B cell (primary cell): ENCODE measurements at regions not wholly inside any gene's neighbourhood (a gene's known extent, or its start where the extent isn't known, plus 50 kb on each side); places are given as distances from the start of the nearest gene placed in this dataset.

ENCODE experiments used
- ATAC-seq: fragments of 200-7000 bp; cut with Tn5 transposase; one replicate; pipeline ENCODE4 v1.10.0; 2021; ENCODE audit warnings: low read depth, mild to moderate bottlenecking, moderate number of reproducible peaks, moderate library complexity
- CTCF ChIA-PET: fragments of 350-600 bp; sonication (Branson Sonifier 250); formaldehyde crosslinking; loops from one replicate; lab custom pipeline; 2021; ENCODE audit warnings: antibody characterized with exemption, inconsistent platforms; lab: Charles Lee
- POLR2A ChIA-PET: fragments of 350-600 bp; sonication (Branson Sonifier 250); formaldehyde crosslinking; loops from one replicate; lab custom pipeline; 2021; ENCODE audit warnings: antibody characterized with exemption; lab: Charles Lee
- DNase-seq: peaks from one replicate; pipeline ENCODE4 v3.0.0; 2013
- H2AFZ ChIP-seq: 2 replicates; pipeline ENCODE4 v1.6.1; 2012; ENCODE audit warnings: mild to moderate bottlenecking, low read depth, low read length; ENCODE audit not compliant: insufficient read depth, poor library complexity, severe bottlenecking
- H3K27ac ChIP-seq, 2 donors: 1 replicate in 1 of 2; 2 replicates in 1 of 2; pipeline ENCODE4 v1.5.1; 2012 to 2013; ENCODE audit warnings: low read length in 2 of 2, mild to moderate bottlenecking in 2 of 2, moderate library complexity in 1 of 2
- H3K27me3 ChIP-seq, 4 experiments: fragments of 200-600 bp in 1 of 4; sonication (generic) in 1 of 4; replicated peaks in 1 of 4; 1 replicate in 2 of 4; 2 replicates in 2 of 4; pipeline versions ENCODE4 v1.6.1 to v1.7.0; 2013 to 2016; ENCODE audit warnings: low read length in 3 of 4, mild to moderate bottlenecking in 2 of 4, mixed read lengths in 1 of 4, moderate library complexity in 1 of 4; ENCODE audit not compliant: insufficient read depth in 4 of 4, control insufficient read depth in 3 of 4; ENCODE audit errors: control extremely low read depth in 1 of 4
- H3K36me3 ChIP-seq, 2 experiments: replicated peaks in 1 of 2; 1 replicate in 1 of 2; 2 replicates in 1 of 2; pipeline versions ENCODE4 v1.6.1 to v1.7.1; 2013; ENCODE audit warnings: low read length in 1 of 2; ENCODE audit not compliant: insufficient read depth in 2 of 2, control insufficient read depth in 1 of 2; ENCODE audit errors: control extremely low read depth in 1 of 2, extremely low read depth in 1 of 2
- H3K4me1 ChIP-seq, 2 donors: fragments of 200-600 bp in 1 of 2; sonication (generic) in 1 of 2; 1 replicate in 1 of 2; 2 replicates in 1 of 2; pipeline versions ENCODE4 v1.5.1 to v1.6.1; 2013 to 2017; ENCODE audit warnings: low read length in 2 of 2; ENCODE audit not compliant: control insufficient read depth in 2 of 2, insufficient read depth in 2 of 2
- H3K4me2 ChIP-seq: replicated peaks from 2 replicates; pipeline ENCODE3; 2012; ENCODE audit warnings: mild to moderate bottlenecking, low read depth, low read length; ENCODE audit not compliant: poor library complexity, severe bottlenecking
- H3K4me3 ChIP-seq, 5 experiments: fragments of 200-600 bp in 1 of 5; sonication (generic) in 1 of 5; 1 replicate in 3 of 5; 2 replicates in 2 of 5; pipeline versions ENCODE4 v1.5.1 to v1.7.0; 2011 to 2016; ENCODE audit warnings: low read length in 4 of 5, mild to moderate bottlenecking in 4 of 5, low read depth in 2 of 5, control low read depth in 1 of 5, moderate library complexity in 1 of 5; ENCODE audit not compliant: insufficient read depth in 1 of 5; ENCODE audit errors: control extremely low read depth in 1 of 5, extremely low read depth in 1 of 5
- H3K79me2 ChIP-seq: fragments of 200-600 bp; sonication (generic); one replicate; pipeline ENCODE4 v1.6.0; 2016; ENCODE audit warnings: low read length; ENCODE audit not compliant: control insufficient read depth, insufficient read depth
- H3K9ac ChIP-seq: fragments of 200-600 bp; sonication (generic); 2 replicates; pipeline ENCODE4 v1.6.1; 2017; ENCODE audit warnings: mild to moderate bottlenecking, low read length, moderate library complexity
- H3K9me3 ChIP-seq, 3 donors: one replicate each; pipeline versions ENCODE4 v1.6.1 to v1.7.1; 2013; ENCODE audit warnings: low read length in 2 of 3; ENCODE audit not compliant: control insufficient read depth in 2 of 3, insufficient read depth in 1 of 3; ENCODE audit errors: control extremely low read depth in 1 of 3
- H4K20me1 ChIP-seq: 2 replicates; pipeline ENCODE4 v1.6.0; 2012; ENCODE audit warnings: mild to moderate bottlenecking, low read length; ENCODE audit not compliant: insufficient read depth, control insufficient read depth, poor library complexity, severe bottlenecking
- H3K27ac Mint-ChIP-seq: one replicate; pipeline ENCODE4 v1.8.0; 2021; ENCODE audit warnings: mixed read lengths
- H3K27me3 Mint-ChIP-seq: one replicate; pipeline ENCODE4 v1.8.0; 2021; ENCODE audit warnings: mixed read lengths
- H3K4me1 Mint-ChIP-seq: one replicate; pipeline ENCODE4 v1.8.0; 2021; ENCODE audit warnings: mixed read lengths
- H3K4me3 Mint-ChIP-seq: one replicate; pipeline ENCODE4 v1.8.0; 2021; ENCODE audit warnings: mixed read lengths
- H3K9me3 Mint-ChIP-seq: one replicate; pipeline ENCODE4 v1.8.0; 2022; ENCODE audit warnings: mixed read lengths; ENCODE audit not compliant: insufficient read depth
- CTCF ChIP-seq: fragments of 200-600 bp; IDR thresholded peaks from one replicate; pipeline ENCODE4 v1.8.0; 2022; ENCODE audit warnings: antibody characterized with exemption, mild to moderate bottlenecking
- EZH2 ChIP-seq: IDR thresholded peaks from 2 replicates; pipeline ENCODE4 v1.6.1; 2012; ENCODE audit warnings: borderline replicate concordance, low read depth, mild to moderate bottlenecking, moderate library complexity, low read length; ENCODE audit not compliant: insufficient read depth, poor library complexity, severe bottlenecking
- WGBS: methylation state at CpG from one replicate; pipeline ENCODE4 v1.1.5; 2013; ENCODE audit warnings: missing lambda C conversion rate; ENCODE audit not compliant: insufficient coverage; 5-methylcytosine and 5-hydroxymethylcytosine counted together
- intact Hi-C: fragments of 100-400 bp; cut with micrococcal nuclease; formaldehyde crosslinking; loops from one replicate; pipeline ENCODE4 v1.10.0; 2022

GRCh38 chr7:45342236-45342635 lies 184.6 kb downstream of the RAMP3 start:
- ChIA-PET CTCF (no interaction called here), POLR2A (no interaction called here)
- Mint-ChIP-seq H3K27me3 (peaks cover 9% of the 10 kb centered on the region), H3K9me3 (no peaks in the 10 kb centered on the region), H3K4me1 (no peaks in the 10 kb centered on the region), H3K27ac (no peak overlapping the region), H3K4me3 (no peak overlapping the region)
- no peak overlapping the region for H3K4me3 ChIP-seq
- no peaks in the 10 kb centered on the region for H3K27me3 ChIP-seq
- H4K20me1 ChIP-seq: no peaks in the 10 kb centered on the region
- no peak overlapping the region for H3K4me2 ChIP-seq
- H3K9me3 ChIP-seq: no peaks in the 10 kb centered on the region
- H3K27ac ChIP-seq: no peak overlapping the region
- 56% methylated on average over 2 of the region's 5 CpGs for WGBS
- DNase-seq (no peak), ATAC-seq (no peak)
- intact Hi-C loops: no loop called here
- no peak overlapping the region for H2AFZ ChIP-seq
- no peaks in the 10 kb centered on the region for H3K4me1 ChIP-seq
- no peaks in the 10 kb centered on the region for H3K36me3 ChIP-seq
- H3K79me2 ChIP-seq: no peaks in the 10 kb centered on the region
- no peak for TF ChIP-seq CTCF
- no peak for TF ChIP-seq EZH2
- no peak overlapping the region for H3K9ac ChIP-seq

- Mint-ChIP-seq H3K4me1 (no peaks in the 10 kb centered on the region), H3K27ac (no peak overlapping the region), H3K9me3 (no peaks in the 10 kb centered on the region), H3K27me3 (peaks cover 12% of the 10 kb centered on the region), H3K4me3 (no peak overlapping the region)
- no peak overlapping the region for H3K27ac ChIP-seq
- ChIA-PET POLR2A (no interaction called here), CTCF (no interaction called here)
- TF ChIP-seq EZH2 (no peak), CTCF (no peak)
- no peaks in the 10 kb centered on the region for H3K4me1 ChIP-seq
- H3K4me2 ChIP-seq: no peak overlapping the region
- H3K9me3 ChIP-seq: peaks cover 0 to 1% (median 0%) of the 10 kb centered on the region in 3 donors
- DNase-seq (no peak), ATAC-seq (no peak)
- no peaks in the 10 kb centered on the region for H3K27me3 ChIP-seq
- intact Hi-C loops: no loop called here
- no peak overlapping the region for H2AFZ ChIP-seq
- no peaks in the 10 kb centered on the region for H3K79me2 ChIP-seq
- no peaks in the 10 kb centered on the region for H3K36me3 ChIP-seq
- WGBS: 30% methylated on average over 4 of the region's 6 CpGs
- H4K20me1 ChIP-seq: no peaks in the 10 kb centered on the region
- H3K4me3 ChIP-seq: no peak overlapping the region
- H3K9ac ChIP-seq: no peak overlapping the region
Observed at GRCh38 chr7:45343746-45344145, 186.2 kb downstream of the RAMP3 start.
